Endothelial cell of umbilical vein (primary cell): ENCODE measurements at regions not wholly inside any gene's neighbourhood (a gene's known extent, or its start where the extent isn't known, plus 50 kb on each side); places are given as distances from the start of the nearest gene placed in this dataset.

Experiments
- CTCF ChIP-seq, 2 donors: IDR thresholded peaks; 1 replicate in 1 of 2; 2 replicates in 1 of 2; pipeline ENCODE4 v1.5.1; 2011; ENCODE audit warnings: low read length in 2 of 2, mild to moderate bottlenecking in 2 of 2, moderate library complexity in 2 of 2, control low read depth in 1 of 2, inconsistent platforms in 1 of 2, low read depth in 1 of 2; ENCODE audit not compliant: insufficient read depth in 1 of 2; ENCODE audit errors: extremely low read depth in 1 of 2
- MYC ChIP-seq: IDR thresholded peaks from one replicate; pipeline ENCODE4 v1.6.1; 2011; ENCODE audit warnings: mild to moderate bottlenecking, low read depth, low read length
- POLR2A ChIP-seq: IDR thresholded peaks from 2 replicates; pipeline ENCODE4 v1.6.1; 2012; ENCODE audit warnings: low read depth, mild to moderate bottlenecking, control low read depth, low read length
- POLR2AphosphoS5 ChIP-seq: IDR thresholded peaks from 2 replicates; pipeline ENCODE4 v1.6.1; 2012; ENCODE audit warnings: low read depth, mild to moderate bottlenecking, control low read depth, low read length, moderate library complexity; ENCODE audit not compliant: insufficient read depth

GRCh38 chr4:187469627-187470026 lies 525.9 kb upstream of the ZFP42 start:
- TF ChIP-seq CTCF (IDR thresholded peaks at IDR 0.05; ENCODE audit: extremely low read depth in 1 of 2, insufficient read depth in 1 of 2, low read depth in 1 of 2, low read length in 2 of 2) (no peak), MYC (no peak), POLR2A (no peak), POLR2AphosphoS5 (no peak)
